ENCODE measurements at regions not wholly inside any gene's neighbourhood (a gene's known extent, or its start where the extent isn't known, plus 50 kb on each side); places are given as distances from the start of the nearest gene placed in this dataset.

DNA sequence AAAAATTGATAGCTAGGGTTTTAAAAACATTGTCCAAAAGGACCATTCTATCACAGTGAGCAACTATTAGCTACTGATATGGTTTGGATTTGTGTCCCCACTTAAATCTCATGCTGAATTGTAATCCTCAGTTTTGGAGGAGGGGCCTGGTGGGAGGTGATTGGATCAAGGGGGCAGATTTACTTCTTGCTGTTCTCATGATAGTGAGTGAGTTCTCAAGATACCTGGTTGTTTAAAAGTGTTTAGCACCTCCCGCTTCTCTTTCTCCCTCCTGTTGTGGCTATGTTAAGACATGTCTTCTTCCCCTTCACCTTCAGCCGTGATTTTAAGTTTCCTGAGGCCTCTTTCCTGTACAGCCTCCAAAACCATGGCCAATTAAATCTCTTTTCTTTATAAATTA lies 500.4 kb upstream of the POT1 start:
- Histone ChIP-seq H3K9ac (ENCODE audit: insufficient read depth, low read length, poor library complexity, severe bottlenecking) (no peak overlapping the region), H3K4me1 (ENCODE audit: control insufficient read depth in 1 of 2, insufficient read depth in 2 of 2, low read length in 2 of 2) (no peaks in the 10 kb centered on the region), H3K36me3 (replicated peaks in 1 of 2; ENCODE audit: control insufficient read depth in 1 of 2, insufficient read depth in 2 of 2, low read length in 2 of 2) (no peaks in the 10 kb centered on the region), H3K9me3 (replicated peaks in 1 of 2; ENCODE audit: control insufficient read depth in 1 of 2, insufficient read depth in 1 of 2, low read length in 2 of 2) (no peaks in the 10 kb centered on the region), H3K27me3 (ENCODE audit: control insufficient read depth in 2 of 2, insufficient read depth in 2 of 2, low read length in 2 of 2) (no peaks in the 10 kb centered on the region), H2AFZ (ENCODE audit: insufficient read depth, low read depth, low read length, poor library complexity, severe bottlenecking) (no peak overlapping the region), H3K4me3 (replicated peaks in 1 of 3; ENCODE audit: low read depth in 2 of 3, low read length in 3 of 3) (no peak overlapping the region), H3K4me2 (replicated peaks; ENCODE audit: extremely low read depth, low read length, poor library complexity, severe bottlenecking) (no peak overlapping the region), H4K20me1 (ENCODE audit: insufficient read depth, low read length) (no peaks in the 10 kb centered on the region), H3K27ac (ENCODE audit: low read depth in 1 of 2, low read length in 2 of 2) (no peak overlapping the region), H3K79me2 (ENCODE audit: insufficient read depth, low read length) (no peaks in the 10 kb centered on the region)
- H3K4me1 Mint-ChIP-seq, result no peaks in the 10 kb centered on the region
- H3K36me3 Mint-ChIP-seq, result no peaks in the 10 kb centered on the region
- peaks cover 0 to 3% (median 0%) of the 10 kb centered on the region in 7 donors for H3K9me3 Mint-ChIP-seq
- no peak for TF ChIP-seq CTCF (IDR thresholded peaks at IDR 0.05)
- DNase-seq, result no peak
- H3K27ac Mint-ChIP-seq, result no peak overlapping the region
- intact Hi-C loops (cut with micrococcal nuclease), result no loop called here
- peaks cover 0 to 2% (median 0%) of the 10 kb centered on the region in 3 donors for H3K27me3 Mint-ChIP-seq (ENCODE audit: low read depth in 3 of 3)
- WGBS (ENCODE audit: insufficient coverage), result no CpG with 5 or more reads among the region's 2 CpGs
- no peak overlapping the region for H3K4me3 Mint-ChIP-seq

- whole genome bisulfite sequencing (ENCODE audit: insufficient coverage), result no CpG with 5 or more reads among the region's 1 CpG
- Histone ChIP-seq H4K20me1 (ENCODE audit: insufficient read depth, low read length) (no peaks in the 10 kb centered on the region), H3K4me3 (replicated peaks in 1 of 3; ENCODE audit: low read depth in 2 of 3, low read length in 3 of 3) (no peak overlapping the region), H2AFZ (ENCODE audit: insufficient read depth, low read depth, low read length, poor library complexity, severe bottlenecking) (no peak overlapping the region), H3K4me2 (replicated peaks; ENCODE audit: extremely low read depth, low read length, poor library complexity, severe bottlenecking) (no peak overlapping the region), H3K9me3 (replicated peaks in 1 of 2; ENCODE audit: control insufficient read depth in 1 of 2, insufficient read depth in 1 of 2, low read length in 2 of 2) (no peaks in the 10 kb centered on the region), H3K9ac (ENCODE audit: insufficient read depth, low read length, poor library complexity, severe bottlenecking) (no peak overlapping the region), H3K79me2 (ENCODE audit: insufficient read depth, low read length) (no peaks in the 10 kb centered on the region), H3K27me3 (ENCODE audit: control insufficient read depth in 2 of 2, insufficient read depth in 2 of 2, low read length in 2 of 2) (no peaks in the 10 kb centered on the region), H3K27ac (ENCODE audit: low read depth in 1 of 2, low read length in 2 of 2) (no peak overlapping the region), H3K4me1 (ENCODE audit: control insufficient read depth in 1 of 2, insufficient read depth in 2 of 2, low read length in 2 of 2) (no peaks in the 10 kb centered on the region), H3K36me3 (replicated peaks in 1 of 2; ENCODE audit: control insufficient read depth in 1 of 2, insufficient read depth in 2 of 2, low read length in 2 of 2) (no peaks in the 10 kb centered on the region)
- Mint-ChIP-seq H3K27me3 (ENCODE audit: low read depth in 3 of 3) (peaks cover 0 to 2% (median 0%) of the 10 kb centered on the region in 3 donors), H3K4me3 (no peak overlapping the region), H3K9me3 (peaks cover 0 to 3% (median 0%) of the 10 kb centered on the region in 7 donors), H3K27ac (no peak overlapping the region), H3K4me1 (no peaks in the 10 kb centered on the region), H3K36me3 (no peaks in the 10 kb centered on the region)
- TF ChIP-seq CTCF (IDR thresholded peaks at IDR 0.05), result no peak
- DNase-seq, result no peak
- intact Hi-C loops (cut with micrococcal nuclease), result no loop called here
Measured at GRCh38 chr7:125427676-125428075, 498.1 kb upstream of the POT1 start.

Data from CD14-positive monocyte (primary cell).